Islet precursor cell (in vitro differentiated cells): ENCODE measurements at regions not wholly inside any gene's neighbourhood (a gene's known extent, or its start where the extent isn't known, plus 50 kb on each side); places are given as distances from the start of the nearest gene placed in this dataset.
A peak's percentile ranks its signal among the peaks of the same experiment; 100 is the strongest.

Experiments used
- DNase-seq: peaks from one replicate; pipeline ENCODE4 v3.0.0-alpha.2; 2018

DNA sequence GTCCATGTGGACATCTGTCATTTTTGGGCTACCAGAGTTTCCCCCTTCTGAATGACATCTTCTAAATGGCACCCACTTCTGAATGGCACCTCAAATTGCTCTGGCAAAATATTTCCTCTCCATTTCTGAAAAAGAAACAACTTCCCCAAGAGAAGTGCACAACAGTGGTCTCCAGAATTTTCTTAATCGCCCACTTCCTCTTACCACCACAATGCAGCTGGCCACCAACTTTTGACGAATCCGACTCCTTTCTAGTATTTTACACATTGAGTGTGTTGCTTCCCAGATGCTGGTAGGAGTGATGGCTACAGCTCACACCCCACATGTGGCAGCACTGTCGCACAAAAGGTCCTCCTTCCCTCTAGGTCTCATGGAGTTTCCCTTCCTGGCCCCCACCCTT is 216.1 kb downstream of the FOXA2 start:
- no peak for DNase-seq

DNA sequence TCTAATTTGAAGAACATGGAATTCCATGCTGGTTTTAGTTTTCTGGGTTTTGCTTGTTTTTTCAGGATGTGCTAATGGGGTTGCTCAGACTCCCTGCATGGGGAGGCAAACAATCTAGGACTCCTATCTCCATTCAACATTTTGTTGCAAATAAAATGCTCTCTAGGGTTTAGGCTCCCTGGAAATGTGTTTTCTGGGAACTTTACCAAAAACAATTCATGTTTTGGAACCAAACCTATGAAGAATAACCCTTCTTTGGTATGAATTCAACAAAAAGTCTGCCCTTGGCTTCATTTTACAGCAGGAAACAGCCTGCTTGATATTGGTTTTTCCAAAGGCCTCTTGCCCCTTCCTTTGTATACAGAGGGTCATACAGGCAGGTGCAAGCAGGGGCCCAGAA is 217.7 kb downstream of the FOXA2 start:
- DNase-seq: no peak

DNA sequence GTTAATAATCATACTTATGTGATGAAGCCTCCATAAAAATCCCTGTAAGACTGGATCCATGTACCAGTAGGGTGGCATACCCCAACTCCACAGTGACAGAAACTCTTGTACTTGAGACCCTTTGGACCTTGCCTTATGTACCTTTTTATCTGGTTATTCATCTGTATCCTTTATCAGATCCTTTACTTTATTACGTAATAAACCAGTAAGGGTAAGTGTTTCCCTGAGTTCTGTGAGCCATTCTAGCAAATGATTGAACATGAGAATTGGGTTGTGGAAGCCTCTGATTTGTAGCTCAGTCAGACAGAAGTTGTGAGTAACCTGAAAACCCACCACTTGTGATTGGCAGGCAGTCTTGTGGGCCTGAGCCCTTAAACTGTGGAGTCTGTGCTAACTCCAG is 229.7 kb downstream of the FOXA2 start:
- DNase-seq: no peak

- no peak for DNase-seq
Observed at GRCh38 chr20:22353586-22353985, 230.8 kb downstream of the FOXA2 start.

- no peak for DNase-seq
Observed at GRCh38 chr20:22352019-22352418, 232.4 kb downstream of the FOXA2 start.

- no peak for DNase-seq
Observed at GRCh38 chr20:22350624-22351023, 233.7 kb downstream of the FOXA2 start.

GRCh38 chr20:22348010-22348409 is 236.4 kb downstream of the FOXA2 start:
- no peak for DNase-seq

GRCh38 chr20:22346716-22347115 is 237.7 kb downstream of the FOXA2 start:
- DNase-seq: no peak

GRCh38 chr20:22343612-22344011 is 240.8 kb downstream of the FOXA2 start:
- DNase-seq: no peak

DNA sequence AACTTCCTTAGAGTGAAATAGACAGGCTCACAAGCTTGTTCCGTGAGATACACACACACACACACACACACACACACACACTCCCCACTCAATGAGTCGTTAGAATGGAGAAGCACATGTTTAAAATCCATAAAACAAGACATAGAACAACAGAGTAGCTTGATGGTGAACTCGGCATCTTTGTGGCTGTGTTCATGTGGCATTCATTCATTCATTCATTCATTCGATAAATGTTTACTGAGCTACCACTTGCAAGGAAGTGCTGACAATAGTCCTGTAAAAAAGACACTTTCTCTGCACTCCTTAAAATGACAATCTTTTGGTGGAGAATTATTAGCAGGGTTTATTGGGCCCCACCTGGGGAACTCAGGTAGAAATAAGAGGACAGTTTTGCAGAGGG is 242.0 kb downstream of the FOXA2 start:
- DNase-seq: no peak

- DNase-seq: no peak
Observed at GRCh38 chr20:22341508-22341907, 242.9 kb downstream of the FOXA2 start.

GRCh38 chr20:22339946-22340345 is 244.4 kb downstream of the FOXA2 start:
- no peak for DNase-seq

DNA sequence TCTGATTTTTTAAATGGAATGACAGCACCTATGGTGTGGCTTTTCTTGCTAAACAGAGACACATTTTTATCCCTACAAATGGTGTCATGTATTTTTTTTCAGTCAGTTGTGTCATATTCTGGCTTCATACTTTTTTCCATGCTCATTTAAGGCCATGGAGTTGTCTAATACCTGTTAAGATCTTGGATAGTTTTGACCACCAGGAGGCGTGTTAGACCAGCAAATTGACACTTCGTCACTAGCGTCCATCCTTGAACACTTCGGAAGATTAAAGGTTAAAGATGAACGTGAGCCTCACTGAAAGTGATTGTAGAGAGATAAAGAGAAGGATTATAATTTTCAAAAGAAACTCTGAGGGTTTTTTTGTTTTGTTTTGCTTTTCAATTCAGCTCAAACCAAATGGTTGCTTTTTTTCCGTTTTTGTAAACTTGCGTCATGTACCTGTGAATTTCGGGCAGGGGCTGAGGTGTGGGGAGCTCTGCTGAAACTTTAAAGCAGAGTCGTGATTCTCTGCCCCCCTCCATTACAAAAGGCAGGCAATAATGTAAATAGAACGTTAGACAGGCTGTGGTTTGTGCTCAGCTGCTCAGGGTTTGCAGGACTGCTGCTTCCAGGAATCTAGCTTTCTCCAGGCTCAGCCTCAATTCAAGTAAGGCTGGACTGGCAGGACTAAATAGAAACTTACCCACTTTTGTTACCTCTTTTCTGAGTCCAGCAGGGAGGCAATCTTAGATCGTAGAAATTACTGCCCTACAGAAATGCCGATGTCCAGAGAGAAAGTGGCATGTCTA is 245.1 kb downstream of the FOXA2 start:
- DNase-seq: no peak

DNA sequence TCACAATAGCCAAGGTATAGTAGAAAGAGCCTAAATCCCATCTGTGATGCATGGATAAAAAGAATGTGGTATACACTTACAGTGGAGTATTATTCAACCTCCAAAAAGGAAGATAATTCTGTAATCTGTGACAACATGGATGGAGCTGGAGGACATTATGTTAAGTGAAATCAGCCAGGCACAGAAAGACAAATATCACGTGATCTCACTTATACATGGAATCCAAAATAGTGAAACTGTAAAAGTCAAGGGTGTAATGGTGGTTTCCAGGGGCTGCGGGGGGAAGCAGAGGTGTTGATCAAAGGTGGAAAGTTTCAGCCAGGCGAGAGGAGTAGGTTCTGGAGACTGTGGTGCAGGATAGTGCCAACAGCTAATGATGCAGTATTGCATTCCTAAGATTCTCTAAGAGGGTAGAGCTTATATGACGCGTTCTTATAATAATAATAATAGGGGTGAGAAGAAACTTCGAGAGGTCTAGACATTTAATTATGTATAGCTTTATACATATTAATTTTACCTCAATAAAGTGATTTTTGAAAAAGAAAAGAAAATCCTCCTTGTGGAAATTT is 246.1 kb downstream of the FOXA2 start:
- no peak for DNase-seq

GRCh38 chr20:22335210-22335609 is 249.2 kb downstream of the FOXA2 start:
- no peak for DNase-seq

DNA sequence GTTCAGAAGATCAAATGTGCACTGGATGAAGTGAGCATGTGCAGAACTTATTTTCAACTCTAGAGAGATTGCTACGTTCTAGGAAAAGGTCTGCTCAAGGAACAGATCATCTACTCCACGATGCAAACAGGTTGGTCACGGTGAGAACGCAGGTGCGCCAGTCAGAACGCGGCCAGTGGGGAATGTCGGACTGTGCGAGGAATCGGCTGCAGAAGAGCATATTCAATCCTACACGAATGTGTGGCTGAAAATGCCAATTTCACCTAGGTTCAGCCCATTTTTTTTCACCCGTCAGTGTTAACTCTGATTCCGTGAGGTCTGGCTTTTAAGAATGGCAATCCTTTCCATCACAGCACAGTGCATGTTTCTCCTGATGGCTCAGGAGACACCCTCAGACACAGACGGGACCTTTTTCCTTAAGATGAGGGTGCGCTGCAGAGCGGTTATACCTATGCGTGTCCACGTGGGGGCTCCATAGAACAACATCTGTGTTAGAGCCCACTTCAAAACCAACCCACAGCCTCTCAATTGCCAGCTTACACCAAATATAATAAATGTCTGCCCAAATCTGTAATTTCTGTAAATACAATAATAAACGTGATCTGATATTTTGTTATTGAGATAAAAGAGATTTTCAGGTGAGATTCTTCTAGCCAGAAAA is 250.4 kb downstream of the FOXA2 start:
- peak; percentile 75 for DNase-seq

DNA sequence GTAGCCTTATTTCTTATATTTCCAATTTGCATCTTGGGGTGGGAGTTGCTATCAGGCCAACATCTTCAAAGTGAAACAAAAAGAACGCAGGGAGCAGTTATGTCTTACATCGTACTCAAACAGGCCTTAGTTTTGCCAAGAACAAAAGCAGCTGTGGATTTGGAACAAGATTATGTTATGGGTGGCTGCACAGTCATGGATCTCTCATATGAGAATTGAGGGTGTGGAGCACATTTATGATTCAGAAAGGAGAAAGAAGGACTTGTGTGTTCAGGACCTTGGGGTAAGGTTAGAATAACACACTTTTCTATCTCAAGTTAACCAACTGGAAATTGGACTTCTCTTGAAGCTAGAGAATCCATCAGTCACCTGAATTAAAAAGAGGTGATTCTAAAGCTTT is 259.9 kb downstream of the FOXA2 start:
- DNase-seq: no peak

DNA sequence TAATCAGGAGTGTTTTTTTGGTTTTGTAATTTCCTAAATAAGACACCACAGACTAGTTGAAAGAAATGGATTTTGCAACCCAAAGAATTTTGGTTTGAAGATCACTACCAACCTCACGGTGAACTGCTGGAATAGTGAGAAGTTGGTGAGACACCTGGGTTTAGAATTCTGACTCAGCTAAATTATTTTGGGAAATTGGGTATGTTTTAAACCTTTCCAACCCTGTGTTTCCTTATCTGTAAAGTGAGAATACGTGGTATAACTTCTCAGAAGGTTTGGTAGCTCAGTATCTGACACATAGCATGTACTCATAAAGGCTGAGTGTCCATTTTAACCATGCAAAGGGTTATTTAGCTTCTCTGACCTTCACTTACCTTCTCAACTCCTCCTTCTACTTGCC is 261.9 kb downstream of the FOXA2 start:
- no peak for DNase-seq

DNA sequence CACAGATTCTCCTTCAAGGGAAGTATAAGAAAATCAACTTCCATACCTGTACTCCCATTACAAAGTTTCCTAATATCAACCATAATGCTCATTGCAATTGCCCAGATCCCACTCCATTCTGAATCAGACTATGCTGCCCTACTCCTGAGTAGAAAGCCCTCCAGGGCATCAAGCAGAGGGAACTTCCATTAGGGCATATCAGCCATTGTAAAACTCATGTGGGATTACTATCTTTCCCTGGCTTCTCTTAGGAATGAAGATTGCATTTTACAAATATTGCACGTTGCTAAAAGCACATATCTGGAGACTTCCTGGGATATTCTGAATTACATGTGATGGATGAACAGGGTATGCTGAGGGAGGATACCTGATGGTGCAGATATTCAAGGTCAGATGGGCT is 263.2 kb downstream of the FOXA2 start:
- DNase-seq: no peak

- DNase-seq: no peak
Observed at GRCh38 chr20:22320245-22320915, 264.0 kb downstream of the FOXA2 start.

GRCh38 chr20:22315771-22316170 is 268.6 kb downstream of the FOXA2 start:
- DNase-seq: no peak

GRCh38 chr20:22315073-22315472 is 269.3 kb downstream of the FOXA2 start:
- DNase-seq: no peak

- DNase-seq: no peak
Observed at GRCh38 chr20:22312744-22313346, 271.5 kb downstream of the FOXA2 start.
